ENCODE measurements at regions not wholly inside any gene's neighbourhood (a gene's known extent, or its start where the extent isn't known, plus 50 kb on each side); places are given as distances from the start of the nearest gene placed in this dataset.

GRCh38 chr6:165971202-165971601 is 196.4 kb downstream of the TBXT start:
- TF ChIP-seq REST (IDR thresholded peaks at IDR 0.05; ENCODE audit: insufficient read depth in 1 of 2, low read depth in 2 of 2, low read length in 1 of 2) (no peak), CTCF (IDR thresholded peaks at IDR 0.05) (no peak), SIN3A (IDR thresholded peaks at IDR 0.05; ENCODE audit: borderline replicate concordance, insufficient read depth, low read depth, low read length) (no peak), POLR2AphosphoS5 (IDR thresholded peaks at IDR 0.05; ENCODE audit: low read depth, low read length) (no peak), TCF7L2 (IDR thresholded peaks at IDR 0.05; ENCODE audit: low read depth, low read length) (no peak)

All from Panc1 (cell line).